ENCODE measurements at regions not wholly inside any gene's neighbourhood (a gene's known extent, or its start where the extent isn't known, plus 50 kb on each side); places are given as distances from the start of the nearest gene placed in this dataset.

GRCh38 chr12:114140576-114140975, 174.5 kb upstream of the RBM19 start:
- Histone ChIP-seq H3K4me3 (replicated peaks in 1 of 3; ENCODE audit: insufficient read depth in 1 of 3, low read depth in 1 of 3, low read length in 3 of 3) (no peak overlapping the region), H3K9ac (replicated peaks; ENCODE audit: extremely low read depth, insufficient read depth, low read length) (no peak overlapping the region), H3K27ac (ENCODE audit: insufficient read depth, low read depth, low read length) (no peak overlapping the region), H3K27me3 (ENCODE audit: control insufficient read depth in 2 of 2, insufficient read depth in 2 of 2, low read length in 2 of 2) (no peaks in the 10 kb centered on the region), H3K4me2 (ENCODE audit: insufficient read depth, low read length) (no peak overlapping the region), H3K79me2 (ENCODE audit: control insufficient read depth, insufficient read depth, low read length) (no peaks in the 10 kb centered on the region), H3K9me3 (replicated peaks; ENCODE audit: control insufficient read depth, insufficient read depth, low read length) (peaks cover 3% of the 10 kb centered on the region), H4K20me1 (replicated peaks; ENCODE audit: control insufficient read depth, extremely low read depth, insufficient read depth, low read length) (no peaks in the 10 kb centered on the region), H3K4me1 (ENCODE audit: control insufficient read depth, extremely low read depth, insufficient read depth, low read length) (no peaks in the 10 kb centered on the region), H3K9me1 (replicated peaks; ENCODE audit: control insufficient read depth, extremely low read depth, insufficient read depth, low read length) (no peaks in the 10 kb centered on the region), H3K36me3 (ENCODE audit: control insufficient read depth in 2 of 2, extremely low read depth in 1 of 2, insufficient read depth in 2 of 2, low read length in 2 of 2) (no peaks in the 10 kb centered on the region), H2AFZ (ENCODE audit: low read depth, low read length) (no peak overlapping the region)
- dilution Hi-C loops (cut with MboI; ENCODE audit: extremely low pct_ligation_motif_present, low sequenced_read_pairs): no loop called here
- intact Hi-C loops (cut with micrococcal nuclease): no loop called here
- no peak for TF ChIP-seq MAX (IDR thresholded peaks at IDR 0.05; ENCODE audit: insufficient read depth, insufficient read length)
- no peak for TF ChIP-seq MYC (IDR thresholded peaks at IDR 0.05; ENCODE audit: low read depth, low read length)
- TF ChIP-seq JUN (IDR thresholded peaks at IDR 0.05; ENCODE audit: borderline replicate concordance, insufficient read depth, insufficient read length, low read depth): no peak
- TF ChIP-seq POLR2A (IDR thresholded peaks at IDR 0.05; ENCODE audit: low read depth, low read length): no peak
- TF ChIP-seq CTCF (IDR thresholded peaks at IDR 0.05; ENCODE audit: extremely low read depth in 1 of 2, insufficient read depth in 1 of 2, low read depth in 1 of 2, low read length in 2 of 2): no peak
- TF ChIP-seq GATA2 (IDR thresholded peaks at IDR 0.05; ENCODE audit: insufficient read depth, insufficient read length, low read depth, low read length): no peak
- TF ChIP-seq POLR2AphosphoS5 (IDR thresholded peaks at IDR 0.05; ENCODE audit: insufficient read depth, low read depth, low read length): no peak
- no peak for TF ChIP-seq FOS (IDR thresholded peaks at IDR 0.05; ENCODE audit: borderline replicate concordance, insufficient read depth, low read length)
- no peak for TF ChIP-seq EZH2 (IDR thresholded peaks at IDR 0.05; ENCODE audit: borderline replicate concordance, low read depth, low read length, severe bottlenecking)
- CTCF ChIA-PET: no interaction called here
- DNase-seq (ENCODE audit: low read depth, low spot score) (no peak), FAIRE-seq (no peak)
- POLR2A ChIA-PET: no interaction called here
- BruUV-seq (replicated peaks): no TSS peak

Measured in endothelial cell of umbilical vein (primary cell).